HCT116 (cell line): ENCODE measurements at regions not wholly inside any gene's neighbourhood (a gene's known extent, or its start where the extent isn't known, plus 50 kb on each side); places are given as distances from the start of the nearest gene placed in this dataset.

Source experiments
- ATAC-seq: fragments of 200-7000 bp; cut with Tn5 transposase; 2 replicates; pipeline ENCODE4 v1.9.1; 2020; ENCODE audit warnings: mild to moderate bottlenecking, moderate library complexity
- BruUV-seq: library from RNA; stranded (reverse); fragments of 400-500 nt; replicated peaks from 2 replicates; lab custom pipeline; 2021; lab: Mats Ljungman, UMichigan
- CTCF ChIA-PET: fragments of 300-600 bp; sonication (Branson Sonifier 250); formaldehyde crosslinking; loops from one replicate; lab custom pipeline; 2021; ENCODE audit warnings: antibody characterized with exemption; lab: Charles Lee
- POLR2A ChIA-PET: fragments of 300-600, 350-600 bp; sonication (Branson Sonifier 250); formaldehyde crosslinking; loops from one replicate; lab custom pipeline; 2021; ENCODE audit warnings: antibody characterized with exemption; lab: Charles Lee
- RAD21 ChIA-PET, 2 experiments: fragments of 300-600 bp; sonication (Branson Sonifier 250); formaldehyde crosslinking; loops; one replicate each; lab custom pipeline; 2023; ENCODE audit warnings: low total read pairs in 2 of 2; ENCODE audit not compliant: uncharacterized antibody in 2 of 2, unreplicated experiment in 2 of 2, low non-redundant PET in 1 of 2; lab: Charles Lee
- DNase-seq: peaks from one replicate; pipeline ENCODE4 v3.0.0-alpha.2; 2010; ENCODE audit warnings: low read depth, low spot score
- H2AFZ ChIP-seq: fragments of 200-600 bp; shearing (Covaris generic), sonication (generic); 2 replicates; pipeline ENCODE4 v1.6.1; 2017; ENCODE audit warnings: low read depth, mixed run types, mixed read lengths, antibody characterized with exemption, low read length; ENCODE audit not compliant: poor library complexity, severe bottlenecking
- H3K27ac ChIP-seq: 2 replicates; pipeline ENCODE4 v1.5.1; 2012; ENCODE audit warnings: low read depth, low read length
- H3K27me3 ChIP-seq: fragments of 200-600 bp; sonication (generic); 2 replicates; pipeline ENCODE4 v1.6.1; 2016; ENCODE audit warnings: mixed run types, low read length, mixed read lengths; ENCODE audit not compliant: insufficient read depth
- H3K36me3 ChIP-seq, 2 experiments: fragments of 200-500 bp in 1 of 2; fragments of 200-600 bp in 1 of 2; sonication (Bioruptor generic) in 1 of 2; sonication (generic) in 1 of 2; 2 replicates each; pipeline versions ENCODE4 v1.5.1 to v1.6.1; 2014 to 2016; ENCODE audit warnings: low read length in 2 of 2, inconsistent platforms in 1 of 2, mixed read lengths in 1 of 2, mixed run types in 1 of 2; ENCODE audit not compliant: insufficient read depth in 2 of 2, control insufficient read depth in 1 of 2
- H3K4me1 ChIP-seq, 2 experiments: fragments of 200-600 bp in 1 of 2; sonication (generic) in 1 of 2; 2 replicates each; pipeline versions ENCODE4 v1.5.1 to v1.6.1; 2012 to 2017; ENCODE audit warnings: low read length in 2 of 2, inconsistent platforms in 1 of 2, mild to moderate bottlenecking in 1 of 2, mixed read lengths in 1 of 2, mixed run types in 1 of 2, moderate library complexity in 1 of 2; ENCODE audit not compliant: insufficient read depth in 2 of 2, control insufficient read depth in 1 of 2
- H3K4me2 ChIP-seq: fragments of 200-600 bp; sonication (generic); 2 replicates; pipeline ENCODE4 v1.6.1; 2017; ENCODE audit warnings: mixed run types, low read length, mixed read lengths
- H3K4me3 ChIP-seq, 2 experiments: fragments of 200-600 bp in 1 of 2; sonication (generic) in 1 of 2; replicated peaks in 1 of 2; 2 replicates each; pipeline ENCODE4 v1.5.1; 2011 to 2016; ENCODE audit warnings: low read length in 2 of 2, control low read depth in 1 of 2, low read depth in 1 of 2, mild to moderate bottlenecking in 1 of 2, mixed read lengths in 1 of 2, mixed run types in 1 of 2
- H3K79me2 ChIP-seq: fragments of 200-600 bp; sonication (generic); 2 replicates; pipeline ENCODE4 v1.6.1; 2017; ENCODE audit warnings: mild to moderate bottlenecking, mixed run types, low read length, moderate library complexity, mixed read lengths; ENCODE audit not compliant: insufficient read depth
- H3K9ac ChIP-seq: fragments of 200-600 bp; sonication (generic); 2 replicates; pipeline ENCODE4 v1.6.1; 2016; ENCODE audit warnings: low read length, mixed read lengths
- H3K9me2 ChIP-seq: fragments of 200-600 bp; sonication (generic), shearing (Covaris generic); 2 replicates; pipeline ENCODE4 v1.6.1; 2017; ENCODE audit warnings: mixed run types, mild to moderate bottlenecking, moderate library complexity; ENCODE audit not compliant: insufficient read depth
- H3K9me3 ChIP-seq, 2 experiments: fragments of 200-500 bp in 1 of 2; fragments of 200-600 bp in 1 of 2; sonication (Bioruptor generic) in 1 of 2; sonication (generic) in 1 of 2; 2 replicates each; pipeline ENCODE4 v1.6.1; 2014 to 2017; ENCODE audit warnings: low read length in 2 of 2, mixed read lengths in 2 of 2, inconsistent platforms in 1 of 2, low read depth in 1 of 2, mild to moderate bottlenecking in 1 of 2, mixed run types in 1 of 2, moderate library complexity in 1 of 2; ENCODE audit not compliant: control insufficient read depth in 1 of 2, insufficient read depth in 1 of 2
- H4K20me1 ChIP-seq: fragments of 200-600 bp; sonication (generic), shearing (Covaris generic); 2 replicates; pipeline ENCODE4 v1.6.1; 2017; ENCODE audit warnings: mixed run types, mild to moderate bottlenecking, moderate library complexity; ENCODE audit not compliant: insufficient read depth
- EZH2 ChIP-seq: fragments of 200-600 bp; sonication (generic); IDR thresholded peaks from 2 replicates; pipeline ENCODE4 v1.6.1; 2017; ENCODE audit warnings: antibody characterized with exemption, mixed run types
- EZH2phosphoT487 ChIP-seq: fragments of 200-600 bp; IDR thresholded peaks from 2 replicates; pipeline ENCODE4 v1.6.1; 2018; ENCODE audit warnings: antibody characterized with exemption, borderline replicate concordance
- REST ChIP-seq: IDR thresholded peaks from 2 replicates; pipeline ENCODE4 v1.6.1; 2012; ENCODE audit warnings: low read depth
- SIN3A ChIP-seq: IDR thresholded peaks from 2 replicates; pipeline ENCODE4 v1.6.1; 2012; ENCODE audit warnings: low read depth
- SP1 ChIP-seq: IDR thresholded peaks from 2 replicates; pipeline ENCODE4 v1.6.1; 2012; ENCODE audit warnings: low read depth
- SRF ChIP-seq: IDR thresholded peaks from 2 replicates; pipeline ENCODE4 v1.6.1; 2012; ENCODE audit warnings: low read depth
- TCF7L2 ChIP-seq: IDR thresholded peaks from 2 replicates; pipeline ENCODE4 v1.7.0; 2011; ENCODE audit warnings: borderline replicate concordance, inconsistent platforms; ENCODE audit not compliant: insufficient read depth, insufficient read length; ENCODE audit errors: extremely low read depth
- intact Hi-C: fragments of 100-400 bp; cut with micrococcal nuclease; formaldehyde crosslinking; loops from 2 replicates; pipeline ENCODE4 v1.10.0; 2022

- TF ChIP-seq REST: no peak
- no peak for TF ChIP-seq EZH2
Measured at GRCh38 chr21:33988237-33989017, 72.8 kb upstream of the ATP5PO start (continued).

- Histone ChIP-seq H2AFZ (no peak overlapping the region), H3K27ac (no peak overlapping the region), H3K79me2 (no peaks in the 10 kb centered on the region), H4K20me1 (no peaks in the 10 kb centered on the region), H3K4me1 (no peaks in the 10 kb centered on the region), H3K4me3 (no peak overlapping the region), H3K27me3 (no peaks in the 10 kb centered on the region), H3K9ac (no peak overlapping the region), H3K9me3 (no peaks in the 10 kb centered on the region), H3K9me2 (no peaks in the 10 kb centered on the region), H3K36me3 (no peaks in the 10 kb centered on the region), H3K4me2 (no peak overlapping the region)
- TF ChIP-seq SRF: no peak
- TF ChIP-seq SIN3A: no peak
- TF ChIP-seq SP1: no peak
- TF ChIP-seq EZH2phosphoT487: no peak
- TF ChIP-seq TCF7L2: no peak
- DNase-seq (no peak), ATAC-seq (no peak)
- ChIA-PET RAD21 (no interaction called here), POLR2A (no interaction called here), CTCF (interaction anchor here (0.6 kb wide), 1 partner anchor 65 kb away, joined by 3 read pairs; no protein-coding TSS in a partner anchor)
- BruUV-seq: no TSS peak
- intact Hi-C loops: no loop called here
Measured at GRCh38 chr21:33987461-33987860, 71.9 kb upstream of the ATP5PO start.
